Lower leg skin (tissue), 4 donors: ENCODE measurements at regions not wholly inside any gene's neighbourhood (a gene's known extent, or its start where the extent isn't known, plus 50 kb on each side); places are given as distances from the start of the nearest gene placed in this dataset.
A peak's percentile ranks its signal among the peaks of the same experiment; 100 is the strongest.
"Not testable (repeated sequence)": the region's sequence is repeated elsewhere in the genome, so short reads cannot be mapped to it uniquely, and the experiment has no call there.

Experiments used
- DNase-seq, 2 donors: peaks; one replicate each; pipeline ENCODE4 v3.0.0-alpha.2; 2019; ENCODE audit warnings: low spot score in 2 of 2
- H3K4me3 ChIP-seq: fragments of 200-600 bp; sonication (generic); 2 replicates; pipeline ENCODE4 v1.5.1; 2017; ENCODE audit warnings: mild to moderate bottlenecking, low read depth; ENCODE audit not compliant: poor library complexity, severe bottlenecking
- POLR2A ChIP-seq, 2 donors: fragments of 450-650 bp; IDR thresholded peaks; one replicate each; pipeline ENCODE4 v1.6.1; 2016 to 2017; ENCODE audit warnings: antibody characterized with exemption in 2 of 2, mild to moderate bottlenecking in 1 of 2, moderate library complexity in 1 of 2
- WGBS, 2 donors: methylation state at CpG; one replicate each; pipeline ENCODE4 v1.1.5; 2018; 5-methylcytosine and 5-hydroxymethylcytosine counted together
- intact Hi-C: fragments of 100-400 bp; cut with DNase I; formaldehyde crosslinking; loops from one replicate; pipeline ENCODE4 v1.15.0; 2023; ENCODE audit warnings: low total_unique reads
- TF ChIP-seq, protein P1 (sequence below), 3 donors: fragments of 450-650 bp; IDR thresholded peaks; one replicate each; pipeline ENCODE4 v1.5.1; 2016; ENCODE audit warnings: antibody characterized with exemption in 3 of 3, mild to moderate bottlenecking in 3 of 3, moderate library complexity in 2 of 3

DNA sequence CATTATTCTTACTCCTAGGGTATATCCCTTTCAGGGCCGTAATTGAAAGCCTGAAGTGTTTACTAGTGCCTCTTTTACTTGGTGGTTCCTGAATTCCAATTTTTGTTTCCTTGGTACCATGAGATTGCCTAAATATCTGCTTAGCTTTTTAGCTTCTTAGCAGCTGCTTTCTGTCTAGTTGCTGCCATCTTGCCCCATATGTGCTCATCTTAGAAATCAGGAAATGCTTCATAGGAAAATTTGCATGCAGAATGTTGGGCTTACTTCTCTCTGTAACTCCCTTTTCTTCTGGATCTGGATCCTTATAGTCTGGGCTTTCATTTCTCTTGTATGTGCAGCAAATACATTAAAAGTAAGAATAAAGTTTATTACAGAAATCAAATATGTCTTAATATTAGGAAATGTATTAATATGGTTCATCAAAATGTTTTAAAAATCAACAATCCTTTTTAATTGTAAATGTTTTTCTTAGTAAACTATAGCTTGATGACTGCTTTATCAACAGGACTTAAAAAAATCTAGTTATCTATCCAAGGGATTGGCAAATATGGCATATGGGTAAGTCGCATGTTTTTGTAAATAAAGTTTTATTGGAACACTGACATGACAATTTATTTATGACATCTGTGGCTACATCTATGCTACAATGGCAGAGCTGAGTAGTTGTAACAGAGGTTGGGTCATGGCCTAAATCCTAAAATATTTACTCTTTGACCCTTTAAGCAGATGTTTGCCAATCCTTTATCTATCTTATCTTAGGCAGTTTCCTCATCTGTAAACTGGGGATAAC is 73.5 kb upstream of the CDK6 start:
- H3K4me3 ChIP-seq: no peak overlapping the region
- 90 to 92% methylated on average over 2 of the region's 2 CpGs for WGBS, 2 donors
- intact Hi-C loops: no loop called here
- no peak for DNase-seq
- no peak for TF ChIP-seq POLR2A (IDR thresholded peaks at IDR 0.05)

DNA sequence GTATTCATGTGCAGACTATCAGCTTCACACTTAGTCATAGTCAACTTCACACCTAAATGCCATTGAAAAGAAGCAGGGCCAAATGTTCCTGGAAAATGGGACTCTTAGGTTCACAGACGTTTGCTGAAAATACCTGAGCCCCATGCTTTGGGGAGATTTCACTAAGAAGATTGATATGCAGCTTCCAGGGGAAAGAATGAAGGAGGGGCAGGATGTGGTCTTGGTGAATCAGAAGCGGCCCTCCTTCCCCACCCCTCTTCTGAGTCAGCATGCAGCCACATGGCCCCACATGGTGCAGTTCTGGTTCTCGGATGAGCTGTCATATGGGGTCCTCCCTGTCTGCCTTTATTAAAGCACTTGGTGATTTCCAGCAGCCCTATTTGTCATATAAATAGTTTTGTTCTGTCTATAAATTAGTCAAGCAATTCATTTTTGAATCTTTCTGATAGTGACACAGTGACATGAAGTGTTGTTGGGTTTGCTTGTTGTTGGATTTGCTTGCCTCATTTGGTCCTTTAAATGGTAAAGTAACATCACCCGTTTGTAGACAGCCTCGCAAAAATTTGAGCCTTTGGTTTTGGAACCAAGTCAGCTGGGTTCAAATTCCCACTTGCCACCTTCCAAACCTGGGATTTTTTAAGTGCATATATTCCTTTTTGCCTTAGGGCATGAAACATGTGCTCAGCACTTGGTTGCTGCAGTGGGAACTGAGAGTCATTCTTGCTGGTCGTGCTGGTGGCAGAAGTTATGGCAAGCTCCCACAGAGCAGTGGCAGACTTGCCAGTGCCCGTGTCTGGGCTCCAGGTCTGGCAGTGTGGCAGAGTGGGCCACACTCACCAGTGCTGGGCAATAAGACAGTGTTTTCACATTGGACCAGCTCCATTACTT is 68.1 kb upstream of the CDK6 start:
- TF ChIP-seq, protein P1, sequence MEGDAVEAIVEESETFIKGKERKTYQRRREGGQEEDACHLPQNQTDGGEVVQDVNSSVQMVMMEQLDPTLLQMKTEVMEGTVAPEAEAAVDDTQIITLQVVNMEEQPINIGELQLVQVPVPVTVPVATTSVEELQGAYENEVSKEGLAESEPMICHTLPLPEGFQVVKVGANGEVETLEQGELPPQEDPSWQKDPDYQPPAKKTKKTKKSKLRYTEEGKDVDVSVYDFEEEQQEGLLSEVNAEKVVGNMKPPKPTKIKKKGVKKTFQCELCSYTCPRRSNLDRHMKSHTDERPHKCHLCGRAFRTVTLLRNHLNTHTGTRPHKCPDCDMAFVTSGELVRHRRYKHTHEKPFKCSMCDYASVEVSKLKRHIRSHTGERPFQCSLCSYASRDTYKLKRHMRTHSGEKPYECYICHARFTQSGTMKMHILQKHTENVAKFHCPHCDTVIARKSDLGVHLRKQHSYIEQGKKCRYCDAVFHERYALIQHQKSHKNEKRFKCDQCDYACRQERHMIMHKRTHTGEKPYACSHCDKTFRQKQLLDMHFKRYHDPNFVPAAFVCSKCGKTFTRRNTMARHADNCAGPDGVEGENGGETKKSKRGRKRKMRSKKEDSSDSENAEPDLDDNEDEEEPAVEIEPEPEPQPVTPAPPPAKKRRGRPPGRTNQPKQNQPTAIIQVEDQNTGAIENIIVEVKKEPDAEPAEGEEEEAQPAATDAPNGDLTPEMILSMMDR (IDR thresholded peaks at IDR 0.05): no peak
- TF ChIP-seq POLR2A (IDR thresholded peaks at IDR 0.05): no peak
- H3K4me3 ChIP-seq: no peak overlapping the region
- WGBS, 2 donors: 27 to 33% methylated on average over 7 of the region's 7 CpGs
- intact Hi-C loops: no loop called here
- DNase-seq: peak in 1 of 2 donors; percentile 81

- WGBS, 2 donors: 89 to 90% methylated on average over 5 of the region's 5 CpGs
- H3K4me3 ChIP-seq: no peak overlapping the region
- intact Hi-C loops: no loop called here
- no peak for DNase-seq
- TF ChIP-seq POLR2A (IDR thresholded peaks at IDR 0.05): no peak
- TF ChIP-seq, protein P1 (IDR thresholded peaks at IDR 0.05): no peak
Observed at GRCh38 chr7:92898798-92899197, 62.4 kb upstream of the CDK6 start.

DNA sequence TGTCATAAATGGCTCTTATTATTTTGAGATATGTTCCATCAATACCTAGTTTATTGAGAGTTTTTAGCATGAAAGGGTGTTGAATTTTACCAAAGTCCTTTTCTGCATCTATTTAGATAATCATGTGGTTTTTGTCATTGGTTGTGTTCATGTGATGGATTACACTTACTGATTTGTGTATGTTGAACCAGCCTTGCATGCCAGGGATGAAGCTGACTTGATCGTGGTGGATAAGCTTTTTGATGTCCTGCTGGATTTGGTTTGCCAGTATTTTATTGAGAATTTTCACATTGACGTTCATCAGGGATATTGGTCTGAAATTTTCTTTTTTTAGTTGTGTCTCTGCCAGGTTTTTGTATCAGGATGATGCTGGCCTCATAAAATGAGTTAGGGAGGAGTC is 58.5 kb upstream of the CDK6 start:
- intact Hi-C loops, H3K4me3 ChIP-seq, DNase-seq: not testable (repeated sequence)
- WGBS, 2 donors: 89 to 90% methylated on average over 2 of the region's 2 CpGs

DNA sequence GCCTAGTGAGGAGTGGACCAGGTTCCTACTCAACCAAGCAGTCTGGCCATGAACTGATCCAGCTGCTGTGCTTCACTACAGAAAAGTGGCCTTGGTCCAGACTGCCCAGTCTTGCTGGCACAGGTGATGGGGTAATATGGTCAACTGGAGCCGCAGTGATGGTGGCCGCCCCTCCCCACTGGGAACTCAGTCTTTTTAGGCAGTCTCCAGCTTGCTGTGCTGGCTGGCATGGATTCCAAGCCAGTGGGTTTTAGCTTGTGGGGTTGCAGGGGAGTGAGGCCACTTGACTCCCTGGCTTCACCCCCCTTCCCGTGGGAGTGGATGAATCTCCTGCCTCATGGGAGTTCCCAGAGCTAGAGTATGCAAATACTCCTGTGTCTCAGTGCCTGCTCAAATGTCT is 52.7 kb upstream of the CDK6 start:
- peak in 1 of 2 donors; percentile 69 for DNase-seq
- no peak for TF ChIP-seq POLR2A (IDR thresholded peaks at IDR 0.05)
- no peak overlapping the region for H3K4me3 ChIP-seq
- intact Hi-C loops: no loop called here
- WGBS, 2 donors: 86 to 100% methylated on average over 1 to 3 of the region's 3 CpGs
